Mesendoderm (in vitro differentiated cells): ENCODE measurements at regions not wholly inside any gene's neighbourhood (a gene's known extent, or its start where the extent isn't known, plus 50 kb on each side); places are given as distances from the start of the nearest gene placed in this dataset.

Experiments
- DNase-seq: peaks from one replicate; pipeline ENCODE4 v3.0.0; 2013
- H2AK5ac ChIP-seq: 2 replicates; pipeline ENCODE4 v1.6.1; 2013; ENCODE audit warnings: low read length, inconsistent platforms
- H2BK120ac ChIP-seq: 2 replicates; pipeline ENCODE4 v1.6.1; 2013; ENCODE audit warnings: low read depth, mild to moderate bottlenecking, low read length, moderate library complexity, mixed read lengths
- H2BK15ac ChIP-seq: replicated peaks from 2 replicates; pipeline ENCODE4 v1.6.1; 2013; ENCODE audit warnings: low read depth, mild to moderate bottlenecking, moderate library complexity
- H2BK5ac ChIP-seq: 2 replicates; pipeline ENCODE4 v1.6.1; 2013; ENCODE audit warnings: low read length, inconsistent platforms
- H3K18ac ChIP-seq: 2 replicates; pipeline ENCODE4 v1.6.1; 2013; ENCODE audit warnings: mild to moderate bottlenecking, low read length, mixed read lengths
- H3K23ac ChIP-seq: one replicate; pipeline ENCODE4 v1.6.1; 2013; ENCODE audit warnings: low read length
- H3K27ac ChIP-seq: 2 replicates; pipeline ENCODE4 v1.5.1; 2013; ENCODE audit warnings: low read depth, mild to moderate bottlenecking, inconsistent platforms, low read length, moderate library complexity
- H3K27me3 ChIP-seq: 2 replicates; pipeline ENCODE4 v1.6.1; 2013; ENCODE audit warnings: low read length, control low read depth, mild to moderate bottlenecking, inconsistent platforms; ENCODE audit not compliant: insufficient read depth, poor library complexity
- H3K36me3 ChIP-seq: 2 replicates; pipeline ENCODE4 v1.6.1; 2013; ENCODE audit warnings: low read length, inconsistent platforms; ENCODE audit not compliant: control insufficient read depth, insufficient read depth
- H3K4ac ChIP-seq: one replicate; pipeline ENCODE4 v1.6.1; 2013; ENCODE audit warnings: low read depth, mild to moderate bottlenecking, low read length, moderate library complexity
- H3K4me1 ChIP-seq: 2 replicates; pipeline ENCODE4 v1.6.1; 2013; ENCODE audit warnings: low read depth, low read length, inconsistent platforms; ENCODE audit not compliant: control insufficient read depth
- H3K4me2 ChIP-seq: 2 replicates; pipeline ENCODE4 v1.6.1; 2013; ENCODE audit warnings: low read length
- H3K4me3 ChIP-seq: 2 replicates; pipeline ENCODE4 v1.5.1; 2013; ENCODE audit warnings: mild to moderate bottlenecking, low read length
- H3K56ac ChIP-seq: one replicate; pipeline ENCODE4 v1.6.1; 2013; ENCODE audit warnings: low read length
- H3K79me1 ChIP-seq: 2 replicates; pipeline ENCODE4 v1.6.1; 2013; ENCODE audit warnings: low read length, inconsistent platforms
- H3K79me2 ChIP-seq: 2 replicates; pipeline ENCODE4 v1.6.1; 2013; ENCODE audit warnings: mild to moderate bottlenecking, low read length; ENCODE audit not compliant: control insufficient read depth, insufficient read depth
- H3K9ac ChIP-seq: 2 replicates; pipeline ENCODE4 v1.6.1; 2013; ENCODE audit warnings: low read length, inconsistent platforms
- H4K5ac ChIP-seq: one replicate; pipeline ENCODE4 v1.6.1; 2013; ENCODE audit warnings: low read length
- H4K8ac ChIP-seq: one replicate; pipeline ENCODE4 v1.6.1; 2013; ENCODE audit warnings: low read depth, mild to moderate bottlenecking, control low read depth, low read length, moderate library complexity
- WGBS: extraction: QIAGEN DNeasy Blood & Tissue Kit; methylation state at CpG from one replicate; pipeline ENCODE4 v1.1.7; 2013; ENCODE audit warnings: low lambda C conversion rate, missing lambda C conversion rate; ENCODE audit not compliant: insufficient coverage; ENCODE audit errors: extremely low coverage; 5-methylcytosine and 5-hydroxymethylcytosine counted together

- Histone ChIP-seq H3K79me1 (no peaks in the 10 kb centered on the region), H3K18ac (no peak overlapping the region), H3K4me2 (no peak overlapping the region), H2BK15ac (no peak overlapping the region), H2AK5ac (no peak overlapping the region), H3K4me1 (no peaks in the 10 kb centered on the region), H3K4me3 (no peak overlapping the region), H3K56ac (no peak overlapping the region), H3K27me3 (no peaks in the 10 kb centered on the region), H4K5ac (no peak overlapping the region), H2BK120ac (no peak overlapping the region), H3K4ac (no peak overlapping the region), H3K23ac (no peak overlapping the region), H3K9ac (no peak overlapping the region), H3K79me2 (no peaks in the 10 kb centered on the region), H4K8ac (no peak overlapping the region), H2BK5ac (no peak overlapping the region), H3K36me3 (no peaks in the 10 kb centered on the region), H3K27ac (no peak overlapping the region)
- DNase-seq = no peak
- WGBS = no CpG with 5 or more reads among the region's 4 CpGs
Observed at GRCh38 chr4:19375136-19375804, 876.4 kb upstream of the SLIT2 start.

- Histone ChIP-seq H3K4ac (no peak overlapping the region), H4K5ac (no peak overlapping the region), H3K27me3 (no peaks in the 10 kb centered on the region), H3K27ac (no peak overlapping the region), H2AK5ac (no peak overlapping the region), H3K23ac (no peak overlapping the region), H4K8ac (no peak overlapping the region), H3K4me2 (no peak overlapping the region), H3K4me1 (no peaks in the 10 kb centered on the region), H3K9ac (no peak overlapping the region), H3K79me2 (no peaks in the 10 kb centered on the region), H2BK120ac (no peak overlapping the region), H3K56ac (no peak overlapping the region), H3K79me1 (no peaks in the 10 kb centered on the region), H3K36me3 (no peaks in the 10 kb centered on the region), H3K18ac (no peak overlapping the region), H3K4me3 (no peak overlapping the region), H2BK15ac (no peak overlapping the region), H2BK5ac (no peak overlapping the region)
- no CpG with 5 or more reads among the region's 2 CpGs for WGBS
- DNase-seq = no peak
Observed at GRCh38 chr4:19372390-19372789, 879.3 kb upstream of the SLIT2 start.

- no peak overlapping the region for H3K27ac ChIP-seq
- no peak for DNase-seq
- H3K4me1 ChIP-seq = no peaks in the 10 kb centered on the region
- H2BK120ac ChIP-seq = no peak overlapping the region
- no peaks in the 10 kb centered on the region for H3K36me3 ChIP-seq
- H4K8ac ChIP-seq = no peak overlapping the region
- H3K4me2 ChIP-seq = no peak overlapping the region
- H3K9ac ChIP-seq = no peak overlapping the region
- WGBS = no CpG with 5 or more reads among the region's 3 CpGs
- no peak overlapping the region for H3K4ac ChIP-seq
- H3K79me1 ChIP-seq = no peaks in the 10 kb centered on the region
- H3K56ac ChIP-seq = no peak overlapping the region
- no peak overlapping the region for H3K18ac ChIP-seq
- H3K27me3 ChIP-seq = no peaks in the 10 kb centered on the region
- H3K79me2 ChIP-seq = no peaks in the 10 kb centered on the region
- H2BK15ac ChIP-seq = no peak overlapping the region
- H3K4me3 ChIP-seq = no peak overlapping the region
- H2AK5ac ChIP-seq = no peak overlapping the region
- H3K23ac ChIP-seq = no peak overlapping the region
- no peak overlapping the region for H4K5ac ChIP-seq
- no peak overlapping the region for H2BK5ac ChIP-seq
Observed at GRCh38 chr4:19368800-19369199, 882.9 kb upstream of the SLIT2 start.

- H3K4me3 ChIP-seq = no peak overlapping the region
- no peak overlapping the region for H3K23ac ChIP-seq
- DNase-seq = no peak
- no peak overlapping the region for H3K4me2 ChIP-seq
- no peak overlapping the region for H2AK5ac ChIP-seq
- no peak overlapping the region for H3K18ac ChIP-seq
- H3K79me2 ChIP-seq = no peaks in the 10 kb centered on the region
- no peak overlapping the region for H2BK5ac ChIP-seq
- H3K9ac ChIP-seq = no peak overlapping the region
- H3K56ac ChIP-seq = no peak overlapping the region
- no peaks in the 10 kb centered on the region for H3K27me3 ChIP-seq
- no peak overlapping the region for H2BK15ac ChIP-seq
- no peak overlapping the region for H4K8ac ChIP-seq
- H4K5ac ChIP-seq = no peak overlapping the region
- WGBS = no CpG with 5 or more reads among the region's 2 CpGs
- no peak overlapping the region for H3K4ac ChIP-seq
- no peaks in the 10 kb centered on the region for H3K79me1 ChIP-seq
- no peak overlapping the region for H3K27ac ChIP-seq
- no peaks in the 10 kb centered on the region for H3K36me3 ChIP-seq
- H3K4me1 ChIP-seq = no peaks in the 10 kb centered on the region
- H2BK120ac ChIP-seq = no peak overlapping the region
Observed at GRCh38 chr4:19366916-19367315, 884.8 kb upstream of the SLIT2 start.

GRCh38 chr4:19358015-19358414 is 893.7 kb upstream of the SLIT2 start:
- Histone ChIP-seq H3K27ac (no peak overlapping the region), H3K27me3 (no peaks in the 10 kb centered on the region), H3K79me1 (no peaks in the 10 kb centered on the region), H2AK5ac (no peak overlapping the region), H3K18ac (no peak overlapping the region), H3K36me3 (no peaks in the 10 kb centered on the region), H3K4me1 (no peaks in the 10 kb centered on the region), H3K4me2 (no peak overlapping the region), H3K4ac (no peak overlapping the region), H3K23ac (no peak overlapping the region), H2BK5ac (no peak overlapping the region), H3K4me3 (no peak overlapping the region), H4K5ac (no peak overlapping the region), H3K79me2 (no peaks in the 10 kb centered on the region), H4K8ac (no peak overlapping the region), H2BK15ac (no peak overlapping the region), H2BK120ac (no peak overlapping the region), H3K9ac (no peak overlapping the region), H3K56ac (no peak overlapping the region)
- no peak for DNase-seq
- WGBS = no CpG with 5 or more reads among the region's 2 CpGs

GRCh38 chr4:19349416-19349815 is 902.3 kb upstream of the SLIT2 start:
- H3K18ac ChIP-seq = no peak overlapping the region
- WGBS = no CpG with 5 or more reads among the region's 1 CpG
- H4K8ac ChIP-seq = no peak overlapping the region
- no peak overlapping the region for H3K23ac ChIP-seq
- no peak overlapping the region for H2AK5ac ChIP-seq
- no peaks in the 10 kb centered on the region for H3K27me3 ChIP-seq
- H3K4me1 ChIP-seq = no peaks in the 10 kb centered on the region
- H3K4me3 ChIP-seq = no peak overlapping the region
- DNase-seq = no peak
- no peak overlapping the region for H3K56ac ChIP-seq
- H3K27ac ChIP-seq = no peak overlapping the region
- H3K4ac ChIP-seq = no peak overlapping the region
- no peaks in the 10 kb centered on the region for H3K79me2 ChIP-seq
- H2BK120ac ChIP-seq = no peak overlapping the region
- H4K5ac ChIP-seq = no peak overlapping the region
- H3K36me3 ChIP-seq = no peaks in the 10 kb centered on the region
- H3K9ac ChIP-seq = no peak overlapping the region
- H2BK5ac ChIP-seq = no peak overlapping the region
- H3K79me1 ChIP-seq = no peaks in the 10 kb centered on the region
- no peak overlapping the region for H3K4me2 ChIP-seq
- H2BK15ac ChIP-seq = no peak overlapping the region
